ENCODE measurements at regions not wholly inside any gene's neighbourhood (a gene's known extent, or its start where the extent isn't known, plus 50 kb on each side); places are given as distances from the start of the nearest gene placed in this dataset.

- in situ Hi-C loops (cut with HindIII; ENCODE audit: low sequenced_read_pairs) = no loop called here
Observed at GRCh38 chr16:73252446-73252845, 204.5 kb upstream of the ZFHX3 start.

- in situ Hi-C loops (cut with HindIII; ENCODE audit: low sequenced_read_pairs) = no loop called here
Observed at GRCh38 chr16:73251608-73252007, 203.7 kb upstream of the ZFHX3 start.

- in situ Hi-C loops (cut with HindIII; ENCODE audit: low sequenced_read_pairs) = no loop called here
Observed at GRCh38 chr16:73248316-73248715, 200.4 kb upstream of the ZFHX3 start.

GRCh38 chr16:73240920-73241319 lies 193.0 kb upstream of the ZFHX3 start:
- in situ Hi-C loops (cut with HindIII; ENCODE audit: low sequenced_read_pairs) = no loop called here

- in situ Hi-C loops (cut with HindIII; ENCODE audit: low sequenced_read_pairs) = no loop called here
Observed at GRCh38 chr16:73237601-73238000, 189.7 kb upstream of the ZFHX3 start.

GRCh38 chr16:73234496-73234895 lies 186.6 kb upstream of the ZFHX3 start:
- in situ Hi-C loops (cut with HindIII; ENCODE audit: low sequenced_read_pairs) = no loop called here

GRCh38 chr16:73233846-73234424 lies 186.0 kb upstream of the ZFHX3 start:
- in situ Hi-C loops (cut with HindIII; ENCODE audit: low sequenced_read_pairs) = no loop called here

- in situ Hi-C loops (cut with HindIII; ENCODE audit: low sequenced_read_pairs) = no loop called here
Observed at GRCh38 chr16:73233329-73233765, 185.4 kb upstream of the ZFHX3 start.

GRCh38 chr16:73232555-73233328 lies 184.8 kb upstream of the ZFHX3 start:
- in situ Hi-C loops (cut with HindIII; ENCODE audit: low sequenced_read_pairs) = no loop called here

GRCh38 chr16:73231944-73232554 lies 184.1 kb upstream of the ZFHX3 start:
- in situ Hi-C loops (cut with HindIII; ENCODE audit: low sequenced_read_pairs) = no loop called here

- in situ Hi-C loops (cut with HindIII; ENCODE audit: low sequenced_read_pairs) = no loop called here
Observed at GRCh38 chr16:73231379-73231778, 183.5 kb upstream of the ZFHX3 start.

GRCh38 chr16:73230651-73231050 lies 182.7 kb upstream of the ZFHX3 start:
- in situ Hi-C loops (cut with HindIII; ENCODE audit: low sequenced_read_pairs) = no loop called here

GRCh38 chr16:73228649-73229048 lies 180.7 kb upstream of the ZFHX3 start:
- in situ Hi-C loops (cut with HindIII; ENCODE audit: low sequenced_read_pairs) = no loop called here

- in situ Hi-C loops (cut with HindIII; ENCODE audit: low sequenced_read_pairs) = no loop called here
Observed at GRCh38 chr16:73226675-73227074, 178.7 kb upstream of the ZFHX3 start.

- in situ Hi-C loops (cut with HindIII; ENCODE audit: low sequenced_read_pairs) = no loop called here
Observed at GRCh38 chr16:73225983-73226382, 178.1 kb upstream of the ZFHX3 start.

- in situ Hi-C loops (cut with HindIII; ENCODE audit: low sequenced_read_pairs) = no loop called here
Observed at GRCh38 chr16:73220836-73221235, 172.9 kb upstream of the ZFHX3 start.

GRCh38 chr16:73219176-73219575 lies 171.2 kb upstream of the ZFHX3 start:
- in situ Hi-C loops (cut with HindIII; ENCODE audit: low sequenced_read_pairs) = no loop called here

- in situ Hi-C loops (cut with HindIII; ENCODE audit: low sequenced_read_pairs) = no loop called here
Observed at GRCh38 chr16:73217654-73218053, 169.7 kb upstream of the ZFHX3 start.

- in situ Hi-C loops (cut with HindIII; ENCODE audit: low sequenced_read_pairs) = no loop called here
Observed at GRCh38 chr16:73216932-73217331, 169.0 kb upstream of the ZFHX3 start.

- in situ Hi-C loops (cut with HindIII; ENCODE audit: low sequenced_read_pairs) = no loop called here
Observed at GRCh38 chr16:73215678-73216377, 167.9 kb upstream of the ZFHX3 start.

- in situ Hi-C loops (cut with HindIII; ENCODE audit: low sequenced_read_pairs) = no loop called here
Observed at GRCh38 chr16:73214825-73215677, 167.1 kb upstream of the ZFHX3 start.

Measured in DLD1 (cell line).